Adipocyte (in vitro differentiated cells): ENCODE measurements at regions not wholly inside any gene's neighbourhood (a gene's known extent, or its start where the extent isn't known, plus 50 kb on each side); places are given as distances from the start of the nearest gene placed in this dataset.
A peak's percentile ranks its signal among the peaks of the same experiment; 100 is the strongest.

Experiments
- DNase-seq: peaks from one replicate; pipeline ENCODE4 v3.0.0-alpha.2; 2015; ENCODE audit warnings: low read depth
- H3K27me3 ChIP-seq: replicated peaks from 2 replicates; pipeline ENCODE4 v1.7.0; 2013; ENCODE audit warnings: mild to moderate bottlenecking, low read length, moderate library complexity; ENCODE audit not compliant: control insufficient read depth, insufficient read depth
- H3K36me3 ChIP-seq: 2 replicates; pipeline ENCODE4 v1.7.0; 2013; ENCODE audit warnings: low read length, mild to moderate bottlenecking, moderate library complexity; ENCODE audit not compliant: control insufficient read depth, insufficient read depth, severe bottlenecking
- H3K4me1 ChIP-seq: 2 replicates; pipeline ENCODE4 v1.7.0; 2013; ENCODE audit warnings: mild to moderate bottlenecking, low read length, moderate library complexity; ENCODE audit not compliant: control insufficient read depth, insufficient read depth
- H3K4me3 ChIP-seq: 2 replicates; pipeline ENCODE4 v1.7.0; 2013; ENCODE audit warnings: mild to moderate bottlenecking, low read length, moderate library complexity
- H3K9ac ChIP-seq: 2 replicates; pipeline ENCODE4 v1.7.0; 2013; ENCODE audit warnings: mild to moderate bottlenecking, low read length, moderate library complexity
- H3K9me3 ChIP-seq: 2 replicates; pipeline ENCODE4 v1.7.0; 2013; ENCODE audit warnings: mild to moderate bottlenecking, low read length, moderate library complexity; ENCODE audit not compliant: control insufficient read depth

GRCh38 chr5:123880875-123881274 lies 368.9 kb downstream of the CSNK1G3 start:
- DNase-seq: no peak
- Histone ChIP-seq H3K9ac (no peak overlapping the region), H3K27me3 (no peaks in the 10 kb centered on the region), H3K4me1 (peaks cover 13% of the 10 kb centered on the region), H3K9me3 (no peaks in the 10 kb centered on the region), H3K36me3 (no peaks in the 10 kb centered on the region), H3K4me3 (no peak overlapping the region)

GRCh38 chr5:123879071-123879470 lies 367.1 kb downstream of the CSNK1G3 start:
- Histone ChIP-seq H3K4me3 (no peak overlapping the region), H3K4me1 (peaks cover 18% of the 10 kb centered on the region)
- no peak for DNase-seq

GRCh38 chr5:123876276-123876790 lies 364.4 kb downstream of the CSNK1G3 start:
- peaks cover 11% of the 10 kb centered on the region for H3K4me1 ChIP-seq
- H3K9ac ChIP-seq: no peak overlapping the region
- DNase-seq: no peak
- no peaks in the 10 kb centered on the region for H3K9me3 ChIP-seq
- no peak overlapping the region for H3K4me3 ChIP-seq
- no peaks in the 10 kb centered on the region for H3K36me3 ChIP-seq
- H3K27me3 ChIP-seq: no peaks in the 10 kb centered on the region

More at GRCh38 chr5:123879071-123879470, 367.1 kb downstream of the CSNK1G3 start:
- Histone ChIP-seq H3K9ac (no peak overlapping the region), H3K27me3 (no peaks in the 10 kb centered on the region), H3K36me3 (no peaks in the 10 kb centered on the region), H3K9me3 (no peaks in the 10 kb centered on the region)

GRCh38 chr5:123875561-123876275 lies 363.7 kb downstream of the CSNK1G3 start:
- Histone ChIP-seq H3K27me3 (no peaks in the 10 kb centered on the region), H3K9ac (no peak overlapping the region), H3K36me3 (no peaks in the 10 kb centered on the region), H3K4me3 (no peak overlapping the region), H3K4me1 (peaks cover 11% of the 10 kb centered on the region), H3K9me3 (no peaks in the 10 kb centered on the region)
- no peak for DNase-seq

- no peaks in the 10 kb centered on the region for H3K27me3 ChIP-seq
- DNase-seq: peak; percentile 39
- peaks cover 11% of the 10 kb centered on the region for H3K4me1 ChIP-seq
- H3K4me3 ChIP-seq: no peak overlapping the region
- H3K9ac ChIP-seq: no peak overlapping the region
- no peaks in the 10 kb centered on the region for H3K9me3 ChIP-seq
- H3K36me3 ChIP-seq: no peaks in the 10 kb centered on the region
These were observed 362.7 kb downstream of the CSNK1G3 start for GRCh38 chr5:123874600-123875201.

GRCh38 chr5:123873846-123874245 lies 361.9 kb downstream of the CSNK1G3 start:
- H3K4me3 ChIP-seq: no peak overlapping the region
- H3K9me3 ChIP-seq: no peaks in the 10 kb centered on the region
- DNase-seq: peak; percentile 10
- no peaks in the 10 kb centered on the region for H3K36me3 ChIP-seq
- no peaks in the 10 kb centered on the region for H3K27me3 ChIP-seq
- peaks cover 11% of the 10 kb centered on the region for H3K4me1 ChIP-seq
- H3K9ac ChIP-seq: no peak overlapping the region

DNA sequence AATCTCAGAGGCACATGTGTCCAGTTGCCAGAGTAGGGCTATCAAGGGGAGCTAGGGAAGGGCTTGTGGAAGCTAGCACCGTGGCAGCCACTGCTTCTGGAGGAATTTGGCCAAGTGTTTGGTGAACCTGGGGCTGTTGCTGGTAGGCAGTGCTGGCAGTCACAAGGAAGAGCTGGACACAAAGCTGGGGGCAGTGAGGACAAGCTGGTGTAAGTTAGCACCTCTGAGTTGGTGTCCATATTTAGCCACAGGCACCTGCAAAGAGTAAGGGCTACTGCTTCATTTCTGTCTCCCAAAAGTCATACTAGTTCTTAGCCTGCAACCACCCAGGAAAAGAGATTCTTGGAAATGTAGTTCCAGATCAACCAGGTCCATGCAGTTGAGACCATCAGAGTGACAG lies 359.4 kb downstream of the CSNK1G3 start:
- Histone ChIP-seq H3K4me1 (peaks cover 19% of the 10 kb centered on the region), H3K9me3 (no peaks in the 10 kb centered on the region), H3K4me3 (no peak overlapping the region), H3K36me3 (no peaks in the 10 kb centered on the region), H3K27me3 (no peaks in the 10 kb centered on the region), H3K9ac (no peak overlapping the region)
- no peak for DNase-seq

- H3K36me3 ChIP-seq: no peaks in the 10 kb centered on the region
- H3K9ac ChIP-seq: no peak overlapping the region
- H3K27me3 ChIP-seq: no peaks in the 10 kb centered on the region
- H3K4me3 ChIP-seq: no peak overlapping the region
- H3K4me1 ChIP-seq: peaks cover 14% of the 10 kb centered on the region
- no peak for DNase-seq
- H3K9me3 ChIP-seq: no peaks in the 10 kb centered on the region
These were observed 356.9 kb downstream of the CSNK1G3 start for GRCh38 chr5:123868881-123869280.

GRCh38 chr5:123868267-123868666 lies 356.3 kb downstream of the CSNK1G3 start:
- H3K4me1 ChIP-seq: peaks cover 8% of the 10 kb centered on the region
- H3K9ac ChIP-seq: no peak overlapping the region
- no peak overlapping the region for H3K4me3 ChIP-seq
- H3K27me3 ChIP-seq: no peaks in the 10 kb centered on the region
- H3K9me3 ChIP-seq: no peaks in the 10 kb centered on the region
- no peaks in the 10 kb centered on the region for H3K36me3 ChIP-seq
- no peak for DNase-seq

- no peak overlapping the region for H3K4me3 ChIP-seq
- no peaks in the 10 kb centered on the region for H3K36me3 ChIP-seq
- H3K9ac ChIP-seq: no peak overlapping the region
- peaks cover 8% of the 10 kb centered on the region for H3K4me1 ChIP-seq
- H3K27me3 ChIP-seq: no peaks in the 10 kb centered on the region
- DNase-seq: no peak
- no peaks in the 10 kb centered on the region for H3K9me3 ChIP-seq
These were observed 353.7 kb downstream of the CSNK1G3 start for GRCh38 chr5:123865641-123866040.

DNA sequence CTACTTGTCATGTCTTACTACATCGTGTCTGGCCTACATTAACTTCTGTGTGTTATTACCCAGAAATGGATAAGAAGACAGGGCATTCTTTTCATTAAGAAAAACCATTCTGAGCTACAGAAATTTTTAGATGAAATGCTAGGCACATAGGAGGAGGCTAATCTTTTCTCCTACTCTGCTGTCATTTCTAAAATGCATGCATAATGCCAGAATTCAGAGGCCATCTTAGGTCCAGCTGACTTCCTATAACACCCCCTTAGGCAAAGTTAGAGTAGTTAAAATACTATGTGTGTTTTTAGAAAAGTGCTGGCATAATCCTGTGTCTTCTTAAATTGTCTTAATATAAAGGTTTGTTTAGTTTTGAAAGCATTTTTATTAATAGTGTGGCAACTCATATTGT lies 352.6 kb downstream of the CSNK1G3 start:
- Histone ChIP-seq H3K4me3 (no peak overlapping the region), H3K9me3 (no peaks in the 10 kb centered on the region), H3K36me3 (no peaks in the 10 kb centered on the region), H3K27me3 (no peaks in the 10 kb centered on the region), H3K4me1 (peaks cover 8% of the 10 kb centered on the region), H3K9ac (no peak overlapping the region)
- DNase-seq: no peak
